ENCODE measurements at regions not wholly inside any gene's neighbourhood (a gene's known extent, or its start where the extent isn't known, plus 50 kb on each side); places are given as distances from the start of the nearest gene placed in this dataset.
A peak's percentile ranks its signal among the peaks of the same experiment; 100 is the strongest.

DNA sequence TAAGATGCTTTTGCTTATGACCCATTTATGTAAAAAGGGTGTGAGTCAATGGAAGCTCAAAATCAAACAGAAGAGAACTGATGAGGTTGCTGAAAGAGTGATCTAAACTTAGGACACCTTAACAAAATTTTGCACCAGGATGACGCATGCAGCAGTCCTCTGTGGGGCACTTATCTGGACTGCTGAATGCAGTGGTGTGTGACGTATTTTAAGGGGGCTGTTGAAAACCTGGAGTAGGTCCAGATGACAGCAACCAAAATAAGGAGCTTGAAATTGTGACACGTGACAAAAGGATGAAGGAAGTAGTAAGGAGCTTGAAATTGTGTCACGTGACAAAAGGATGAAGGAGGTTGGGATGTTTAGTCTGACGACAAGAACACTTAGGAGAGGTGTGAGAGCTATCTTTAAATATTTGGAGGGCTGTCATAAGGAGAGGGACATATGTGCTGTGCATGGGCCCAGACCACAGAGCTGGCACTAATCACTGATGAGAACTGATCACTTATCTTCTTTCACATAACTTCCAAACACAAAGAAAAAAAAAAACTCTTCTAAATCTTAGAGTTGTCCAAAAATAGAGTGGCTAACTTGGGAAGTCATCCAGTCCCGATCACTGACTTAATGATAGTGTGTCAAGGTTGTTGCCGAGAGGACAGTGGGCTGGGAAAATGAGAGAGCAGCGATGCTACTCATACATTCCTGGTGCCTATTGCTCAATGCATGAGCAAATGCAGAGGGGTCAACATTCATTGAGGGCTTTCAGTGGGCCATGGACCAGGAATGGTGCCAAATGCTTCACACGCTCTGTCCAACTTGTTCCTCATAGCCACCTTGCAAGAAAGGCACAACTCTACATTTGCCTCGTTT is 264.2 kb upstream of the ZFHX3 start:
- H3K4me1 ChIP-seq: no peaks in the 10 kb centered on the region
- H3K27ac ChIP-seq: no peak overlapping the region
- no peaks in the 10 kb centered on the region for H3K9me3 ChIP-seq
- ATAC-seq (ENCODE audit: low FRiP score in 2 of 2) (no peak), DNase-seq (no peak)
- no peaks in the 10 kb centered on the region for H3K27me3 ChIP-seq
- no peak overlapping the region for H3K4me3 ChIP-seq
- no peaks in the 10 kb centered on the region for H3K36me3 ChIP-seq
- TF ChIP-seq POLR2A (IDR thresholded peaks at IDR 0.05) (no peak), EP300 (IDR thresholded peaks at IDR 0.05) (no peak)
- TF ChIP-seq, protein P1, sequence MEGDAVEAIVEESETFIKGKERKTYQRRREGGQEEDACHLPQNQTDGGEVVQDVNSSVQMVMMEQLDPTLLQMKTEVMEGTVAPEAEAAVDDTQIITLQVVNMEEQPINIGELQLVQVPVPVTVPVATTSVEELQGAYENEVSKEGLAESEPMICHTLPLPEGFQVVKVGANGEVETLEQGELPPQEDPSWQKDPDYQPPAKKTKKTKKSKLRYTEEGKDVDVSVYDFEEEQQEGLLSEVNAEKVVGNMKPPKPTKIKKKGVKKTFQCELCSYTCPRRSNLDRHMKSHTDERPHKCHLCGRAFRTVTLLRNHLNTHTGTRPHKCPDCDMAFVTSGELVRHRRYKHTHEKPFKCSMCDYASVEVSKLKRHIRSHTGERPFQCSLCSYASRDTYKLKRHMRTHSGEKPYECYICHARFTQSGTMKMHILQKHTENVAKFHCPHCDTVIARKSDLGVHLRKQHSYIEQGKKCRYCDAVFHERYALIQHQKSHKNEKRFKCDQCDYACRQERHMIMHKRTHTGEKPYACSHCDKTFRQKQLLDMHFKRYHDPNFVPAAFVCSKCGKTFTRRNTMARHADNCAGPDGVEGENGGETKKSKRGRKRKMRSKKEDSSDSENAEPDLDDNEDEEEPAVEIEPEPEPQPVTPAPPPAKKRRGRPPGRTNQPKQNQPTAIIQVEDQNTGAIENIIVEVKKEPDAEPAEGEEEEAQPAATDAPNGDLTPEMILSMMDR (IDR thresholded peaks at IDR 0.05): no peak
- WGBS, 2 donors: 73 to 75% methylated on average over 10 of the region's 10 CpGs

- Histone ChIP-seq H3K9me3 (no peaks in the 10 kb centered on the region), H3K4me3 (no peak overlapping the region), H3K4me1 (no peaks in the 10 kb centered on the region), H3K27ac (no peak overlapping the region), H3K36me3 (no peaks in the 10 kb centered on the region), H3K27me3 (no peaks in the 10 kb centered on the region)
- TF ChIP-seq EP300 (IDR thresholded peaks at IDR 0.05): no peak
- TF ChIP-seq POLR2A (IDR thresholded peaks at IDR 0.05): no peak
- TF ChIP-seq POLR2AphosphoS5 (IDR thresholded peaks at IDR 0.05): no peak
- TF ChIP-seq, protein P1 (IDR thresholded peaks at IDR 0.05): no peak
- peak in 1 of 2 donors; percentile 53 for ATAC-seq (ENCODE audit: low FRiP score in 2 of 2)
- no peak for DNase-seq
Observed at GRCh38 chr16:73308771-73309170, 260.8 kb upstream of the ZFHX3 start.

DNA sequence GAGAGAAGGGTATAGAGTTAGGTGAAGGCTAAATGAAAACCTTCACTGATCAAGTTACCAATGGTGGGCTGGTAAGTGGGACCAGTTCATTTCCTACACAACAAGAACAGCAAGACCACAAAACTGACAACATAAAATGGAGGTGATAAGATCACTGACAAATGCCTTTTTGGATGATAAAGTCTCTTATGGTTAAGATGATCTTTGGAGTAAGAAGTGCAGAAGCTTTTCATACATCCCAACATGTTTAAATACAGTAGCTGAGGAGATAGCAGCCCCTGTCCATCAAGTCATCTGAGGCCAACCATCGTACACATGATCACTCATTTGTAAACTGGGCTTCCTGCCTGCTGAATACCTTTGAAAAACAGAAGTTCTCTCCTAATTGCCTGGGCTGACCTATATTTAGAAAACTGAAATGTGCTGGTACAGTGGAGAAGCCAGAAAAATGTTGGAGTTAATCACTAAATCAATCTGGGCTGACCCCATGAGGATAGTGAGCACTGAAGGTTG is 259.0 kb upstream of the ZFHX3 start:
- no peaks in the 10 kb centered on the region for H3K4me1 ChIP-seq
- H3K4me3 ChIP-seq: no peak overlapping the region
- TF ChIP-seq POLR2AphosphoS5 (IDR thresholded peaks at IDR 0.05) (no peak), EP300 (IDR thresholded peaks at IDR 0.05) (no peak), POLR2A (IDR thresholded peaks at IDR 0.05) (no peak)
- TF ChIP-seq, protein P1 (IDR thresholded peaks at IDR 0.05): no peak
- whole genome bisulfite sequencing, 2 donors: 24 to 67% methylated on average over 1 of the region's 1 CpG
- no peak for DNase-seq
- no peak overlapping the region for H3K27ac ChIP-seq
- ATAC-seq (ENCODE audit: low FRiP score in 2 of 2): no peak
- no peaks in the 10 kb centered on the region for H3K9me3 ChIP-seq
- H3K36me3 ChIP-seq: no peaks in the 10 kb centered on the region
- H3K27me3 ChIP-seq: no peaks in the 10 kb centered on the region

DNA sequence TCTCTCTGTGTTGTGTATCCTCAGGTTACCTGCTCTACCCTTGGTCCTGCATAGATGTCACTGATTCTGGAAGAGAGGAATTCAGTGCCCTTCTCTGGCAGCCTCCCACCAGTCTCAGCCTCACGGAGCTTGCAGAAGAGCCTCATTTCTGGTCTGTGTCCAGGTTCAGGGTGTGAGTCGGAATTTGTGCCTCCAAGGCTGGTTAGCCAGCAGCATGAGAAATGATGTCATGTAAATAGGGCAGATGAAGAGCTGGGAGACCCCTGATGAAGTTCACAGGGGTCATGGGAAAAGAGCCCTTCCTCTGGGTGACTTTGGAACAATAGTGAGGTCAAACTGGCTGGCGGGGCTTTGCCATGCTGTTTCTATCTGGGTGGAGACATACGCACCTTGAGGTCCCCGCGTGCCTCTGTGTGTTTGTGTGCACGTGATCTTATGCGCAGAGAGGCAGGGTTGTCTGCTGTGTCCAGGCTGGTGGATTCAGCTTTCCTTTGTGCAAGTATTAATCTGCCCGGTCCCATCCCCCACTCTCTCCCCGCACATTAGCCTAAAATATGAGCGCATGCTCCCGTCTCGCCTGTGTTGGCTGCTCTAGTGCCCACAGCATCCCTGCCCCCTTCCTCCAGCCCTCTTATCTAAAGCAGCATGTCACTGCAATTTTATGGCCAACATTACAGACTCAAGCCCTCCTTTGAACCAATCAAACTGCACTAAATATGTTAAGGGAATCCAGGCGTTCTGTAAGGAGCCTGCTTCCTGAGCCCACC is 256.3 kb upstream of the ZFHX3 start:
- H3K9me3 ChIP-seq: no peaks in the 10 kb centered on the region
- no peaks in the 10 kb centered on the region for H3K4me1 ChIP-seq
- ATAC-seq (ENCODE audit: low FRiP score in 2 of 2) (peak in 1 of 2 donors; percentile 16), DNase-seq (no peak)
- WGBS, 2 donors: 60% methylated on average over 14 of the region's 14 CpGs
- H3K27ac ChIP-seq: no peak overlapping the region
- no peak overlapping the region for H3K4me3 ChIP-seq
- H3K36me3 ChIP-seq: no peaks in the 10 kb centered on the region
- H3K27me3 ChIP-seq: no peaks in the 10 kb centered on the region
- TF ChIP-seq EP300 (IDR thresholded peaks at IDR 0.05) (no peak), POLR2A (IDR thresholded peaks at IDR 0.05) (no peak), POLR2AphosphoS5 (IDR thresholded peaks at IDR 0.05) (no peak)
- TF ChIP-seq, protein P1 (IDR thresholded peaks at IDR 0.05): no peak

Measured in upper lobe of left lung (tissue), 6 donors.